NCI-H1436 (cell line): ENCODE measurements at regions not wholly inside any gene's neighbourhood (a gene's known extent, or its start where the extent isn't known, plus 50 kb on each side); places are given as distances from the start of the nearest gene placed in this dataset.

Experiments used
- DNase-seq: peaks from one replicate; lab custom pipeline; 2025; lab: John Stamatoyannopoulos, UW

DNA sequence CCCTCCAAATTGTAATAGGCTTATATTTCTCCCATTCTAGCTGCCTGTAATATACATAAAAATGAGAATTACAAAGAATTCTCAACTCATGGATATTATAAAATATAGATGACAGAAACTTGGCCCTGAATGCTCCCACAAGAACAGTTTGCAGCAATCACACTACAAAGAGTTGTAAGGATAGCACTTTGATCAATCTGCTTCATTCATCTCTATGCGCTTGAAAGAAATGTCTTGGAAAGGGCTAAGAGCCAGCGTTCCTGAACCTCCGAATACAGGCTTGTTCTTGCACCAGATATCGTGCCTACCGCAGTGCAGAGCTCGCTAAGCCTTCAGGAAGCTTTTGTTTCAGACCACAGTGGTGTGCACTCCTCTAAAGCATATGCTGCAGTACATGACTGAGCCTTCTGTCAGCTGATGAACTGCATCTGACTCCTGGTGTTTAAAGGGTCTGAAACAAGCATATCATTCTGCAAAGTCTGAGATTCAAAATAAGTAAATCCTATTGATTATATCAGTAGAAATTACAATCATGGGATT lies 417.6 kb upstream of the ZFP42 start:
- no peak for DNase-seq

DNA sequence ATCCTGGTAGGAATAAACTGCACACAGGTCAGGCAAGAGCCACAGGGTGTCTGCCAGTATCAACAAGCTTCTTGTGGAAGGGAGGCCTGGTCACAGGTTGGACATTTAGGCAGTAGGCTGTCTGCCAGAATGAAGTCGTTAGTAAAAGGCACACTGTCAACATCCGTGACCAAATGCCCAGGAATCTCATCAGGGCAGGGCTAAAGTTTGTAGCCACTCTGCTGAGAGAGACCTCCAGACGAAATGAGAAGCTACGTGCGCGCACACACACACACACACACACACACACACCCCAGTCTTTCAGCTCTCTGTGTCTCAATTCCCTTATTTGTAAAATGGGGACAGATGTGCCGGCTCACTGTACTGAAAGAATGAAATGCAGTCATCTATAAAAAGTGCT lies 408.7 kb upstream of the ZFP42 start:
- no peak for DNase-seq

DNA sequence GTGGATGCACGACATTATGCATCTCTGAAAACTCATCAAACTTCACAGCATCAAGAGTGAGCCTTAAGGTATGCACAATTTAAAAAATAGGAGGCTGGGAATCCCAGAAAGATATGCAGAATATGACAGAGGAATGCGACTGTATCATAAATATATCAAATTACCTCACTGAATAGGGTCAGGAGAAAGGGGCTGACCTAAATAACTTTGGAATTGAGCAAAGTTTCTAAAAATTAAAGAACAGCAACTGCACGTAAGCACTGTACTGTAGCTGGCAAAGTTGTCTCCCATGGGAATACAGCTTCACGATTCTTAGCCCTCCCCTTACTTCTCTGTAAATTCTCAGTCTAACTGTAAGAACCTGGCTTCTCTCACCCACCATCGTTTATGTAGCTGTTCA lies 397.4 kb upstream of the ZFP42 start:
- no peak for DNase-seq

DNA sequence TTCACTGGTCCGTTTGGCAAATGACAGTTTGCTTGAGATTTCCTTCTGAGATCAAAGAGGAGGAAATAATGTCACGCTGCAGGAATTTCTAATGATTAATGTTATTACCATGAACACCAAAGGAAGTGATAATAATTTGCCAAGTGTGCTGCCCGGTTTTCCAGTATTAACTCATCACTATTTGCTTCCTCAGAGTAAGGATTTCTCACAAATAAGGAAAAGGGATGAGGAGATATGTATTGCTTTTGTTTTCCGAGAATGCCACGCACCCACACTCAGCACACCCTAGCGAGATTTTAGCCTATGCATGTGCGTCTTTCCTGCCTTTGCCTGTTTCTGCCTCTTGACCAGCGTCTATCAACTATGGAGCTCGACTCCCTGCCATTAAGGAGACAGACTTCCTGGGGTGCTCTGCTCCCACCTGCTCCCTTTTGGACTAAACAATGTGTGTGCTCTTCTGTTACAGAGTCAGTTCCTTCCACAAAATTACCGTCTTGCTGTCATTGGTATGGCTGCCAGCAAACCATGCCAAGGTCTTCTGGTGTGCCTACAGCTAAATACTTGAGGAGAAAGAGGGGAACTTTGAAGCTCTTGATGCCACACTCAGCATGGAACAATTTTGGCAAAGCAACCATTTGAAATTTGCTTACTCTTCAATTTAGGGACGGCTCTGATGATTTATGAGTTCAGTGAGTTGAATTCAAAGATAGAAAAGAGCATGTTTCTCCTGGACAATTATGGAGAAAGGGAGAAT lies 393.1 kb upstream of the ZFP42 start:
- no peak for DNase-seq

DNA sequence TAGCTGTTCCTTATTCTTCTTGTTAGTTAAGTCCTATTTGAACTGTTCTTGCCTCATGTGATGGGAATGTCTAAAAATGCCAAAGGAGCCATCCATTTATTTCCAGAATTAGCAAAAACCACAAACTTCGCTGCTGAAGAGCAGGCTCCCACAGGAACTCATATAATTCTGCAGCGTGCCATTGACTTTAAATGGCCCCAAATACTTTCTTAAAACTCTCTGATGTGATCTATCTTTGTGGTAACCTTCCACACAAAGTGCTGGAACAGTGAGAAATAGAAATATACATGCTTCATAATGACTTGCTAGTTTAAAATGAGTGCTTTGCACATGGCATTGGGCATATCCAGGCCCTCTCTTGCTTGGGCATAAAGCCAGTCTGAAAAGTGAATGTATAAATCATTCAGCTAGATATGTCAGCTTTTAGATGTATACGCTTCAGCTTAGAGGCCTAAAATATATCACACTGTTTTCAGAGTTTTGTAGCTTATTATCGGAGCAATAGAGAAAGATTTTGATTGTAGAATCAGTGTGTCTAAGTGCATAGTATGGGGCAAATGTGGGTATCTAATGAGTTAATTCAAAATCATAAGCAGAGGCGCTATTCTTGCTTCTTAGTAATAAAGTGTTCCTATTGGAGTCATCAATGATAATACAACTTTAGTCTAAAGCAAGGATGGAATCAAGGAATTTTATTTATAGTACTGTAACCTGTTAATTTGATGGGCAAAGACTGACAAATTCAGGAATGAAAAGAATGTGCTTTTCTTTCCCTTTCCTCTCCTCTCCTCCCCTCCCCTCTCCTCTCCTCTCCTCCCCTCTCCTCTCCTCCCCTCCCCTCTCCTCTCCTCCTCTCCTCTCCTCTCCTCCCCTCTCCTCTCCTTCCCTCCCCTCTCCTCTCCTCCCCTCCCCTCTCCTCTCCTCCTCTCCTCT lies 392.2 kb upstream of the ZFP42 start:
- no peak for DNase-seq

DNA sequence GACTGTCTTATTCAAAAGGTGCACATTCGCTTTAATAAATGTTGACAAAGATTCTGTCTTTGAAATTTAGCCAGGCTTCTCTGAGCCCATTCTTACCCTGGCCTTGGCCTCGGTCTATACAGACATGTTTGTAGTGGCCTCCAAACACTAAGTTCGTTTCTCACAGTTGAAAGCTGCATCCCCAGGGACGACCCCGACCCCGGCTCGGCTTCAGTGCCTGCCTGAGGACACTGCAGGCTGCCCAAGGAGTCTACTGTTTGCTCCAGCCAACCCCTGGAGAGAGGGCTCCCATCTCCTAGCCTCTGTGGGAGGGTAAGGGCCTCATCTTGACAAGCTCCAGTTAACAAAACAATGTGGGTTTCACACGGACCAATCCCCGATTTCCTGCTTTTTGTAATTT lies 390.6 kb upstream of the ZFP42 start:
- no peak for DNase-seq

DNA sequence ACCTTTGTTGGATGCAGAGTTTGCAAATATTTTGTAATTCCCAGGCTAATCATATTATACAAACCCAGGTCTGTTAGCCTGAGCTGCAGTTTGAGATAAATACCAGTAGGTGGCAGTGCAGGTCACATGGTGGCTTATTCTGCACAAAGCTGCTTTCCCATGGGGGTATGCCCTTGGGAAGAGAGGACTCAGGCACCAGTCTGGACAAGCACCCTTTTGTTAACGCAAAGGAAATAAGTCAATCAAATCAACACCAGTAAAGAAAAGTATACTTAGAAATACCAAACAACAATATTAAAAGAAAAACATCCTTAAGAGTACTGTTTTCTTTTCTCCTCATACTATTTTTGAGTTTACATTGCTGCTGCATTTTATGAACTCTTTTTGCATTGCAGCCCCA lies 389.0 kb upstream of the ZFP42 start:
- peak; percentile 34 for DNase-seq

DNA sequence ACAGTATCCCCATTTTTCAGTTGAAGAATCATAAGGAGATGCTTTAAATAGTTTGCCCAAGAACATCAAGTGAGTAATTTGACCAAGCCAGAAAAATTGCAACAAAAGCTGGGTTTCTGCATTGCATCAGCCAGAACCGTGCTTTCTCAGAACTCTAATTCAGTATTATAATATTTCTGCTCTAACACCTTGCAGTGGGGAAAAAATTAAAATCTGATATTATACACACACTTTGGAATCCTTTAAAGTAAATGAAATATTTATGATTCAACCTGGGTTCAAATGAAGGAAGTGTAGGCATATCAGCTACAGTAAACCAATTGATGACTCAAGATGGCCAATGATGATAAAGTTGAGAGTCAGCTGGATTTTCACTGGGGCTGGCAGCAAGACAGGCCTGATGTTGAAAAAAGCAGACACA lies 387.6 kb upstream of the ZFP42 start:
- no peak for DNase-seq

DNA sequence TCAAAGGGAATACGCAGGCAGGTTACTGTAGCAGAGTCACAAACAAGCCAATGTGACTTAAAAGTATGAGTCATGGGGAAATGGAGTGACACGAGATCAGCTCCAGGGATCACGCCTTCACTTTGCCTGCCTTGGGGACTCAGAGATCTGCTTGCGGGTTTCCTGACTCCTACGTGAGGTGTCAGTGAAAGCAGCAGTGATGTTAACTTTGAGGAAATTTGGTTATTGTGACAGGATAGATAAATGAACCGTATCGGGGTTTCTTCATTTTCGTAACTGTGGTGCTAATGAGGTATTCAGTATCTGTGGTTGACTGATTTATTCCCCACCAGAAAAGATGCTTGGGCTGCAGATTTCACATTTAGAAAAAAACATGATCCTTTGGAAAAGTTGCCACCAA lies 383.3 kb upstream of the ZFP42 start:
- DNase-seq = no peak

DNA sequence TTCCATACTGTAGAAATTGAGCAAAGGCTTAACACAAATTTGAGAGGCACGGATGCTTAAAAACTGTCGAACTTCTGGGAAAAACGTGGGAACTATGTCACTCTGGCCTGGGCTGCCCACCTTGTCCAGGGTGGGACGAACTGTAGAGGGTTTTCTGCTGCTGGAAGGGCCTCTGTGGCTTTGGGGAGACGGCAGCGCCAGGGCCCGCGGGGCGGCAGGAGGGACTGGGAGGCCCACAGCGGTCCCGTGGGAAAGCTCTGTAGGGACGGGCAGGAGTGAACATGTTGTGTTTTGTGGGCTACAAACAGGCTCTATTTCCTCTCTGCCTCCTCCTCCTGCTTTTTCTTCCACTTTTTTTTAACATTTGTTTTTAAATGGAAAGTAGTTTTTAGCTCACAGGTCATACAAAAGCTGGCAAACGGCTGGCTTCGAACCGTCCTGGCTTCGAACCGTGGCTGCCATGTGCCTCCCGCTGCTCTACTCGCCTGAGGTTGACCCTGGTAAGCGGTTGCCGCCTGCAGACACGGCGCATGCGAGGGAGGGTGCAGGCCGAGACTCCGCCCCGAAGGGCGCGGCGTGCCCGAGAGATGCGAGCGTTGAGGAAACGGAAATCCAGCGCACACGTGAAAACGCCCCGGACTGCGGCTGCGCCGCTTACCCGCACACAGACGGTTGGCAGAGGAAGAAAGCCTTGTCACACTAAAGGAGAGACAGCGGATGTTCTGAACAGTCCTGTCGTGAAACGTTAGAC lies 382.3 kb upstream of the ZFP42 start:
- no peak for DNase-seq

DNA sequence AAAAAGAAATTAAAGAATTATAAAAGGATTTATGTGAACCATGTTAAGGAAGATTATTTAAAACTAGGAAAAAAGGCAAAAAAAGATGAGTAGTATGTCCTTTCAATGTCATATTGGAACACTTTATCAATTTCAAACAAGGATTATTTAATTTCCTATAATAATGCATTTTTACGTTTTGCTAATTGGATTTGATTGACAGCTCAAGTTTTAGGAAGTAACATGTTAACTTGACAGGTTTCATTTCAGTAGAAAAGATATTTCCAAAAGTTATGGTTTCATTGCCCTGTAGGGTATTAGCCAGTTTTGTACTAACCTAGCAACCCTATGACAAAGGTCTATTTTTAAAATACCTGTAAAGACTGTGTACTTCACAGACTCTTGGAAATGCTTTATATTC lies 379.6 kb upstream of the ZFP42 start:
- no peak for DNase-seq

DNA sequence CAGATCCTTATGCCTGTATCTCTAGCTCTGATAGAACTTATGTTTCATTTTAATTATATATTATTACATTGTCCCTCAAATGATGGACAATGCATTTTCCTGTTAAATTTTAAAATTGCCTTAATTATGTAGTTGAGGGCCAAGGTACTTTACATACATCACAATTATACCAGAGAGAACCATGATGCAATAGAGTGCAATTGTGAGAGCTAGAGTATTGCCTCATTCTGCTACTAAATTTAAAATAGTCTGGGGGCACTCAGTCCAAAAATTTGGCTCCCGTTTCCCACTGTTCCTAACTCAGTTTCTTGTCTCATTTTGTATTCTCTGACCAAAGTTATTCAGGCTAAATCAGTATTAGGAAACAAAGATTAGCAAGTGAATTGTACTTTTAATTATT lies 378.5 kb upstream of the ZFP42 start:
- no peak for DNase-seq

DNA sequence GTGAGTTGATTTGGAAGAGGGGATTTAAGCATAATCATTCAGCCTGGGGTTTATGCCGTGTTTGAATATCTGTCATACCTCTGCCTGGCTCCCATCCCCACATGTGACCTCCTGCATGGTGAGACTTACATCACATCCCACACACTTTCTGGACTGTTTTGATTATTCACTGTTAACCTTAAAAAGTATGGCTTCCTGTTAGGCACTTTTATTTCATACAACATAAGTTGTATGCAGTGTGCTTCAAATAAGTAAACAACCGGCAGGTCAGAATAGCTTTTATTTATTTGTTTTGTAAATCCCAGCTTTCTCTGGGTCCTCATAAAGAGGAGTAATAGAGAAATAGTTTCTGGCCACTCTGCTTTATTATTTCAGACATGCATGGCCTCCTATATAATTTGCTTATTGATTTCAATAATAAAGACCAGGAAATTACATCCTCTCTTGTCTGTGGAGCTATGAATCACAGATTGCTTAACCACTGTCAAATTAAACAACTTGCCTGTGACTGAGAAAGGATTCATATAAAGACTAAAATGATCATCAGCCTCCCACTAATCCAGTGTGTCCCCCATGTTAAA lies 376.8 kb upstream of the ZFP42 start:
- no peak for DNase-seq

DNA sequence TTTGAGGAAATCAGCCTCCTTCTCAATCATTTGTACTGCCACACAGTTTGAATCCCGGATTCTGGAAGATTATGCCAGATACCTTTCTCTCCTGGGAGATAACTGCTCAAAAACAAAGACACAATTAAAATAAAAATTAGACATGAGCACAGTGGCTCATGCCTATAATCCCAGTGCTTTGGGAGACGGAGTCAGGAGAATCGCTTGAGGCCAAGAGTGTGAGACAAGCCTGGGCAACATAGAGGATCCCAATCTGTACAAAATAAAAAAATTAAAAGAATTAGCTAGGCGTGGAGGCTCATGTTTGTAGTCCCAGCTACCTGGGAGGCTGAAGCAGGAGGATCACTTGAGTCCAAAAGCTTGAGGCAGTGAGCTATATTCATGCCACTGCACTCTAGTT lies 376.3 kb upstream of the ZFP42 start:
- DNase-seq = no peak

DNA sequence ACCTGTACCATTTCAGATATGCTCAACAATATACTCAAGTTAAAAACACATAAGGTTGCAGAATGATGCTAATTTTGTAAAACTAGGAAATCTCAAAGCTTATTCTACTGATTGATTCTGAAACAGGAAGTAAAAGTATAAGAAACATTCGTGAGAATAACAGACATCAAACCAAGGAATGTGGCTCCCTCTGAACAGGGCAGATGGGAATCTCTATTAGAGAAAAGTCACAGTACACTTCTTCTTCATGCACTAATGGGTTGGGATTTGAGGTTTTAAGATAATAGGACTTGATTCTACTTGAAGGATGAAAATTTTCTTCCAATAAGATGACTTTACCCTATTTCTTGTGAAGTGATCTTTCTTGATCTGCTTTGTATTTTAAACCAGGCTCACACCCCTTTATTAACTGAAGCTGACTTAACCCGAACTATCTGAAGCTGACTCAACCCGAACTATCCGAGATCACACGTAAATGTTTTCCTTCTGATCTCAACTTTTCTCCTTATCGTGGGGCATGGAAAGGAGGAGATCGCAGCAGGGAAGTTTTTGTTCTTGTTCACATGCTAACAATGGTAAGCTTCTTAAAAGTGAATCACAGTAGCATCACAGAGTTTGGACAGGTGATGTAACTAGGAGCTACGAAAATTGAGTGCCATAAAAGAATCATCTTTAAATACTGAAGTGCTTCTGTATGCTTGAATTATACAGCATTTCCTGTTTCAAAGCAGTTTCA lies 363.1 kb upstream of the ZFP42 start:
- DNase-seq = no peak

DNA sequence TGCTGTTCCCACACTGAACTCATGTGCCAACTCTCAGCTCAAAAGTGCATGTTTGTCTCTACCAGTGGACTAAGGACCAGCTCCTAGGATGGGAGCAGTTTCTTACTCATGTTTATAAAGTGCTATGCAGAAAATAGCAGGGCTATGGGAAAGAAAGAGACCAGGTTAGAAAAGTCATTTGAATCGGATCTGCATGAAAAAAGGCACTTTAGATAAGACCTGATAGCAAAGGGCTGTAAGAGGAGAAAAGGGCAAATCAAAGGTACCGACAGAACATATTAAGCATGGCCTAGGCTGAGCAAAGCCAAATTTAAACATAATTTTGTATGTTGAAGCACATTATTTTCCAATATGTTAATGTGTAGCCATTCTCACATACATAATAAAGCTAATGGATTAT lies 362.3 kb upstream of the ZFP42 start:
- DNase-seq = no peak

DNA sequence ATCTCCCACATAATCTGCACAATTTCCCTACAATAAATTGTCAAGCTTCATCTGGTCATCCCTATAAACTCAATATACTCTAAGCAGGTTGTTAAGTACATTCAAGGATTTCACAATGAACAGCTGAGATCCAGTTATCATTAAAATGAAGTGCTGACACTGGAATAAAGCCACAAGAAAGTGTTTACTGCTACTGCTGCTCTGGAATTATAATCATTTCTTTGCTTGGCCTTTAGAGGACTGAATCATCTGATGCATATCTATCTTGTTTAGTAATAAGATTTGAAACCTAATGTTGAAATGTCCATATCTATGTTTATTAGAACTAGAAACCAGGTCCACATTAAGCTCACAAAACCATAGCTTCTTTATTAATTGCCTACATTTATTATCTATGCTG lies 338.6 kb upstream of the ZFP42 start:
- no peak for DNase-seq

DNA sequence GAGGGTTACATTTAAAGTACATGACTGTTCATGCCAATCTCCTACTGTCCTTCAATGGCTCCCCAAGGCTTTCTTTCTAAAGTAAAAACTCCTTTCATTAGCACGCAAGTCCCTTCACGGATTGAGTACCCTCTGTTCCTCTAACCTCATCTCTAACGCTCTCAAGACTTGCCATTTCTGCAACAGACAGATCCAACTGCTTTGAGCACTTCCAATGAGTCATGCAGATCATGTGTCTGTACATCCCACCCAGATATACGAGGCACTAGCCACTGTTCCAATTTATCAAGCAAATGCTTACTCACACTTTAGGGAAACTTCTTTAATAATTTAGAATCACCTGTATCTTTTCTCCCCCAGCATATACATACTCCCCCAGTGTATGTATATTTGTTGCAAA lies 332.5 kb upstream of the ZFP42 start:
- no peak for DNase-seq

DNA sequence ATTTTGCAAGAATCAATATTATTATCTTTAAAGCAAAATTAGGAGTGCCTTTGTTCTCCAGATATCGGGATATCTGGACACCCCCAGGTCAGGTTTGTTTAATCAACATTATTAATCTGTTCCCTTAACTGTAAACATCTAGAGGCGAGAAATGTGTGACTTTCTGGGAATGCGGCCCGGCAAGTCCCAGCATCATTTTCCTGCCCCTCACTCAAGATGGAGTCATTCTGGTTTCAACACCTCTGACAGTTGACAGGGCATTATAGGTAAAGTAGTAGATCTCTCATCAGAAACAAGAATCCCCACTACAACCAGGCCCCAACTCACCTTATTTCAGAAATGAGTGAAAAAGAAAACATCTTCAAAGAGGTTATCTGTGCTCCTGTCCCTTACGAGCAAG lies 331.6 kb upstream of the ZFP42 start:
- no peak for DNase-seq

DNA sequence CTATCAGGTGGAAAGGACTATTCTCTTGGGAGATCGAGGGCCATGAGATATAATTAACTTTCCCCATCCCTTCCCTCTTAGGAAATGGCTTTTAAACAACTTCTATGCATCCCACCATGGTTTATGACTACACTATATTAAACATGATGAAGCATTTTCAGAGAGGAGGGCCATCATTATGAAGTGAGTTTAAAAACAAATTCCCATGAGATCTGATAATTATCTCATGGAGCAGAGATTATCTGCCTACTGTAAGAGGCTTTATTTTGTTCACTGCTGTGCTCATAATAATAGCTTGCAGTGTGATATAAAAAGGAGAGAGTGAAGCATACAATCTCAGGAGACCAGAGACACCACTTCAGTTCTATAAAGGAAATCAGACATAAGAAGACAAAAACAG lies 330.5 kb upstream of the ZFP42 start:
- no peak for DNase-seq

DNA sequence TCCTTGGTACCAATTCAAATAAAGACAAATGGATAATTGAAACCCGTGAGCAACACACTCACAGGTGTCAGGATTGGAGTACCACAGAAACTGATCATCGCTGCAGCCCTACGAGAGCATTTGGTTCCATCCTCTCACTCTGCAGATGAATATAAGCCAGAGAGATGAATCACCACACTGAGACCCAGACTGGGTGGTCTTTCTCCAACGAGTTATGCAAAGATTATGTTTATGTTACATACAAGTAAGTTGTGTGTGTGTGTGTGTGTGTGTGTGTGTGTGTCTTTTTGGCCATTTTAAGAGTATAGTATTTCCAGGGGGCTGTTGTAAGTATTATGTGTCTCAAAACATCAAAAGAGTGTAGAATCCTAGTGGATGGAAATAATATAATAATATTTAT lies 329.5 kb upstream of the ZFP42 start:
- no peak for DNase-seq
